Kidney epithelial cell (primary cell): ENCODE measurements at regions not wholly inside any gene's neighbourhood (a gene's known extent, or its start where the extent isn't known, plus 50 kb on each side); places are given as distances from the start of the nearest gene placed in this dataset.

ENCODE experiments used
- DNase-seq: peaks from one replicate; pipeline ENCODE4 v3.0.0-alpha.2; 2010; ENCODE audit warnings: low read depth
- H3K27me3 ChIP-seq: 2 replicates; pipeline ENCODE4 v1.6.0; 2011; ENCODE audit warnings: low read length; ENCODE audit not compliant: control insufficient read depth, insufficient read depth
- H3K36me3 ChIP-seq: 2 replicates; pipeline ENCODE4 v1.5.1; 2011; ENCODE audit warnings: low read length; ENCODE audit not compliant: control insufficient read depth, insufficient read depth
- H3K4me3 ChIP-seq: 2 replicates; pipeline ENCODE4 v1.5.1; 2011; ENCODE audit warnings: low read depth, mild to moderate bottlenecking, control low read depth, low read length
- TF ChIP-seq, protein P1 (sequence below): IDR thresholded peaks from 2 replicates; pipeline ENCODE4 v1.5.1; 2011; ENCODE audit warnings: mild to moderate bottlenecking, moderate library complexity, low read length, control low read depth, inconsistent platforms; ENCODE audit not compliant: insufficient read depth, poor library complexity, severe bottlenecking

DNA sequence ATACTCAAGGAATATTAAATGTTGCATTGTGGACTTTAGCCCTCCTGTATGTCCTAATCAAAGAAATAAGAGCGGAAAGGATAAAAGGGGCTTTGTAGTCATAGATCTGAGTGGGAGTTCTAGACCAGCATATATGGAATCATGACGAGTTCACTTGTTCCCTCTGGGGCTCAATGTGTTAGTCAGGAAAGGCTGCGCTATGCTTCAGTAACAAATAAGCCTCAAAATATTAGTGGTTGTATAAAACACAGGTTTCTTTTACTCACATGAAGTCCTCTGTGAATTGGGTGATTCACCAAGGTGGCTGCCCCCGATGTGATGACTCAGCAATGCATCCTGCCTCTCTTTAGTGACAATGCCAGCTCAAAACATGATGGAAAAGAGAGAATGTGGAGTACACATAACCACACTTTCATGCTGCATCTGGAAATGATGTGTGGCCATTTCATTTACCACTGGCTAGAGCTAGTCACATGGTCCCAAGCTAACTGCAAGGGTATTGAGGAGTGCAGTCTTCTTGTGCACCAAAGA is 63.3 kb upstream of the IRX5 start:
- Histone ChIP-seq H3K36me3 (no peaks in the 10 kb centered on the region), H3K27me3 (no peaks in the 10 kb centered on the region), H3K4me3 (no peak overlapping the region)
- TF ChIP-seq, protein P1, sequence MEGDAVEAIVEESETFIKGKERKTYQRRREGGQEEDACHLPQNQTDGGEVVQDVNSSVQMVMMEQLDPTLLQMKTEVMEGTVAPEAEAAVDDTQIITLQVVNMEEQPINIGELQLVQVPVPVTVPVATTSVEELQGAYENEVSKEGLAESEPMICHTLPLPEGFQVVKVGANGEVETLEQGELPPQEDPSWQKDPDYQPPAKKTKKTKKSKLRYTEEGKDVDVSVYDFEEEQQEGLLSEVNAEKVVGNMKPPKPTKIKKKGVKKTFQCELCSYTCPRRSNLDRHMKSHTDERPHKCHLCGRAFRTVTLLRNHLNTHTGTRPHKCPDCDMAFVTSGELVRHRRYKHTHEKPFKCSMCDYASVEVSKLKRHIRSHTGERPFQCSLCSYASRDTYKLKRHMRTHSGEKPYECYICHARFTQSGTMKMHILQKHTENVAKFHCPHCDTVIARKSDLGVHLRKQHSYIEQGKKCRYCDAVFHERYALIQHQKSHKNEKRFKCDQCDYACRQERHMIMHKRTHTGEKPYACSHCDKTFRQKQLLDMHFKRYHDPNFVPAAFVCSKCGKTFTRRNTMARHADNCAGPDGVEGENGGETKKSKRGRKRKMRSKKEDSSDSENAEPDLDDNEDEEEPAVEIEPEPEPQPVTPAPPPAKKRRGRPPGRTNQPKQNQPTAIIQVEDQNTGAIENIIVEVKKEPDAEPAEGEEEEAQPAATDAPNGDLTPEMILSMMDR: no peak
- no peak for DNase-seq

DNA sequence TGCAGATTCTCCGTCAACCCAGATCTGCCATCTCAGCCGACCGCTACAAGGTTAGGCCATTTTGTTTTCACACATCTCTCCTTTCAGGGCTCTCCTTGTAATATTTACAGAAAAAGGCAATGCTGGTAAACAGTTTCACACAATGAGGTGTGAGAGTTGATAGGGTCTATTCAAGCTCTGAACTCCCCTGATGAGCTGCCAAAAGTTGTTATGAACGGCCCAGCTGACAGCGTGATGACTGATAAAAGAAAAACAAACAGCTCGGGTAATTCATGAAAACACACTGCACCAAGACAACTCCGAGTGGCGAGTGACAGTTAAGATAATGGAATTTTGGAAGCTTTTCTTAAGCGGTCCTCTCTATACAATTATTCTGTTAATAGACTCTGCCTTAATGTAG is 68.1 kb upstream of the IRX5 start:
- TF ChIP-seq, protein P1: no peak
- no peak for DNase-seq
- H3K4me3 ChIP-seq: no peak overlapping the region
- H3K27me3 ChIP-seq: no peaks in the 10 kb centered on the region
- no peaks in the 10 kb centered on the region for H3K36me3 ChIP-seq

DNA sequence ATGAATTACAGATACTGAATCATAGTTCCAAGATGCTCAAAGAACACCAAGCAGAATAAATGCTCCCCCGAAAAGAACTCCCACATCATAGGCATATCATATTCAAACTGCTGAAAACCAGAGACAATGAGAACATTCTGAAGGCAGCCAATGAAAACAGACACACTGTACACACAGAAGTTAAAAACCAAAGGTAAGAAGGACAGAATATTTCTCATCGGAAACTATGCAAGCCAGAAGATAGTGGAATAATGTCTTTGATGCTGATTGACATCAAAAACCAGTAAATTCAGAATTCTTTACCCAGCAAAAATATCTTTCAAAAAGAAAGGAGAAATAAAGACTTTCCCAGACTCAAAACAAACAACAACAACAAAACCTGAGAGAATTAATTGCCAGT is 73.8 kb upstream of the IRX5 start:
- no peak for DNase-seq
- Histone ChIP-seq H3K36me3 (no peaks in the 10 kb centered on the region), H3K4me3 (no peak overlapping the region), H3K27me3 (no peaks in the 10 kb centered on the region)
- TF ChIP-seq, protein P1: no peak

DNA sequence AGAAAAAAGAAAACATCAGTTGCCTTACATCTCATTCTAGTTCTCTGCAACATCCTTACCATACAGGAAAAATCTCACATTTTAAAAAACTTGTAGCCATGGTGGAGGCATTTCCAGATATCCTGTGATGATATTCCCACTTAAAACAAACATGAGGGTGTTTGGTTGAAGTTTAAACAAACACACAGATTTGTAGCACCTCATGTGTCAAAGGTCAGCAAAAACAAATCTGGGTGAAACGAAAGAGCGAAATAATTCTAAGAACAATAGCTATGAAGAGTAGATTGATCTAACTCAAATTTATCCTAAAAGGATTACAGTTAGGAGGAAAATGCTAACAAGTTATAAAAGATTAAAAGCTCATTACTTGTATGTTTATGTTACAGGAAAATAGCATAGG is 83.1 kb upstream of the IRX5 start:
- H3K27me3 ChIP-seq: no peaks in the 10 kb centered on the region
- H3K36me3 ChIP-seq: no peaks in the 10 kb centered on the region
- H3K4me3 ChIP-seq: no peak overlapping the region
- DNase-seq: no peak
- TF ChIP-seq, protein P1: no peak

DNA sequence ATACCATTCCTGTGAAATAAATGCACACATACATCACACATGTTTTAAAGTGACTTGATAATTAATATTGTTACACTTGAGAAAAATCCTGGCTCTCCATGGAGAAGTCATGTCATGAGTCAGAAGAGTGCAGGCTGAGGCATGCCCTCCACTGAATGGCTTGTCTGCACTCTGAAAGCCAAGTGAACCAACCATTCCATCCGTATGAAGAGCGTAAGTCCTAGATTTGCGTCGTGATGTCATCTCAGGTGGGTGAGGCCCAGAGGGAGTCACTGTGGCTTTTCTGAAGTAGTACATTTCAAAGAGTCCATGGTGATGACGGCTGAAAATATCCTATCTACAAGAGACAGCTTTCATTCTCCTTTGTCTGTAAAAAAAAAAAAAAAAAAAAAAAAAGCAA is 83.5 kb upstream of the IRX5 start:
- TF ChIP-seq, protein P1: no peak
- DNase-seq: peak; percentile 5
- H3K36me3 ChIP-seq: no peaks in the 10 kb centered on the region
- no peaks in the 10 kb centered on the region for H3K27me3 ChIP-seq
- H3K4me3 ChIP-seq: no peak overlapping the region

DNA sequence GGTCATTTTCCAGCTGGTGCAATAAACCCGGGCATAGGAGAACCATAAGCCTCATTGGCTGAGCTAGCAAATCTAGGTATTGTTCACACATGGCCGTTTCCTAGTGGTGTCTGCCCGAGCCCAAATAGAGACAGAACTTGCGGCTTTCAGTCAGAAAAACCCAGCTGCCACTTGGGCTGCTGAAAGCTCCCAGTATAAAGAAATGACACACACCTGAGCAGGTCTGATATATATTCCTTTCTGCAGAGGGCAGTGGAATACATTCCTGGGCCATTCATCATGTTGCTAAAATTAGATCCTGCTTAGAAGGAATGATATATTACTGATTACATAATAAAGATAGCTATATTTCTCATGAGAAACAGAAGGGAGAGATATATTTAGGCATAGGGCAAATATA is 83.9 kb upstream of the IRX5 start:
- Histone ChIP-seq H3K4me3 (no peak overlapping the region), H3K27me3 (no peaks in the 10 kb centered on the region), H3K36me3 (no peaks in the 10 kb centered on the region)
- peak; percentile 2 for DNase-seq
- TF ChIP-seq, protein P1: no peak
